ENCODE measurements at regions not wholly inside any gene's neighbourhood (a gene's known extent, or its start where the extent isn't known, plus 50 kb on each side); places are given as distances from the start of the nearest gene placed in this dataset.

DNA sequence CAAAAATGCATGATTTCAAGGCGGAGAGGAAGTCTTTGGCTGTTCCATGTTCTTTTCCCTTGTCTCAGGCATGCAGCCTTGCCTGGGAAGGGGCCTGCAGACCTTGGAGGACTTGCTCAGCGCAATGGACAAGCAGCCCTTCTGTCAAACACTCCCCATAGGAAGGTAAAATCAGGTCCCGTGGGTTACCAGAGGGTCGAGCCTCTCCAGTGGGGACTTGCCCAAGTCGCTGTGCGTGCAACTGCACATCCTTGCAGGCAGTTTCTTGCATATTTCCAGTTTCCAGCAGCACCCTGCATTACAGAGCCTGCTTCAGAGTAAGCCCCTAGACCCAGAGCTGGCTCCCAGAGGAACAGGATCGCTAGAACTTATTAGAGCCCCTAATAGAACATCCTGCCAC, 75.5 kb upstream of the KLF13 start:
- no peaks in the 10 kb centered on the region for H3K4me1 ChIP-seq
- TF ChIP-seq, protein P1, sequence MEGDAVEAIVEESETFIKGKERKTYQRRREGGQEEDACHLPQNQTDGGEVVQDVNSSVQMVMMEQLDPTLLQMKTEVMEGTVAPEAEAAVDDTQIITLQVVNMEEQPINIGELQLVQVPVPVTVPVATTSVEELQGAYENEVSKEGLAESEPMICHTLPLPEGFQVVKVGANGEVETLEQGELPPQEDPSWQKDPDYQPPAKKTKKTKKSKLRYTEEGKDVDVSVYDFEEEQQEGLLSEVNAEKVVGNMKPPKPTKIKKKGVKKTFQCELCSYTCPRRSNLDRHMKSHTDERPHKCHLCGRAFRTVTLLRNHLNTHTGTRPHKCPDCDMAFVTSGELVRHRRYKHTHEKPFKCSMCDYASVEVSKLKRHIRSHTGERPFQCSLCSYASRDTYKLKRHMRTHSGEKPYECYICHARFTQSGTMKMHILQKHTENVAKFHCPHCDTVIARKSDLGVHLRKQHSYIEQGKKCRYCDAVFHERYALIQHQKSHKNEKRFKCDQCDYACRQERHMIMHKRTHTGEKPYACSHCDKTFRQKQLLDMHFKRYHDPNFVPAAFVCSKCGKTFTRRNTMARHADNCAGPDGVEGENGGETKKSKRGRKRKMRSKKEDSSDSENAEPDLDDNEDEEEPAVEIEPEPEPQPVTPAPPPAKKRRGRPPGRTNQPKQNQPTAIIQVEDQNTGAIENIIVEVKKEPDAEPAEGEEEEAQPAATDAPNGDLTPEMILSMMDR (IDR thresholded peaks at IDR 0.05) = no peak
- TF ChIP-seq POLR2AphosphoS5 (IDR thresholded peaks at IDR 0.05) = no peak
- 90 to 100% methylated on average over 1 to 7 of the region's 7 CpGs for WGBS, 2 donors (ENCODE audit: low coverage in 1 of 2)
- peaks cover 6% of the 10 kb centered on the region for H3K27me3 ChIP-seq
- no peaks in the 10 kb centered on the region for H3K9me3 ChIP-seq
- H3K27ac ChIP-seq = no peak overlapping the region
- H3K36me3 ChIP-seq = no peaks in the 10 kb centered on the region
- no peak for ATAC-seq
- H3K4me3 ChIP-seq = no peak overlapping the region

DNA sequence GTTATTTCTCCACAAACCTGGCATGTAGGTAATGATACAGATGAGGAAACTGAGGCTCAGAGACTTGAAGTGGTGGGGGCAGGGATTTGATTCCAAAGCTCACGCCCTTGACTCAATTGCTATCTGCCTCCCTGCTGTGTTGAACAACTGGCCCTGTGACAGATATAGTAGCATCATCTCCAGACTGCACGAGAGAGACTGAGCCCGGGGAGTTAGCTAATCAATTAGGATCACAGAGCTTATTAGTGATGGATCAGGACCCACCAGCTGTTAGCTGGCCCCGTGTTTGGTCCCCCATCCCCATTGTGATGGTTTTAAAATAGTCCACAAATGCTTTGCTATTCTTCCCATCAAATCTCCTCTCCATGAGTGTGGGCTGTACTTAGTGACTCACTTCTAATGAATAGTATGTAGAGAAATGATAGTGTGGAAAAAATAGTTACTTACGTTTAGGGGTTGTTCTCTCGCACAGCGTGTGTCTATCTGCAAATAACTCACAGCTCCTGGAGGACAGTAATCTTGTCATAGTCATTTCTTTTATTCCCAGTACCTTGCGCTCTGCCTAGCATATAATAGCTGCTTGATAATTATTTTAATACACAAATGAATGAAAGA, 74.4 kb upstream of the KLF13 start:
- no peak overlapping the region for H3K4me3 ChIP-seq
- no peaks in the 10 kb centered on the region for H3K9me3 ChIP-seq
- no peaks in the 10 kb centered on the region for H3K4me1 ChIP-seq
- no peak for ATAC-seq
- H3K27me3 ChIP-seq = peaks cover 6% of the 10 kb centered on the region
- no peaks in the 10 kb centered on the region for H3K36me3 ChIP-seq
- no peak overlapping the region for H3K27ac ChIP-seq
- 69 to 83% methylated on average over 5 to 7 of the region's 8 CpGs for WGBS, 2 donors (ENCODE audit: low coverage in 1 of 2)
- no peak for TF ChIP-seq EP300 (IDR thresholded peaks at IDR 0.05)
- TF ChIP-seq POLR2AphosphoS5 (IDR thresholded peaks at IDR 0.05) = no peak
- TF ChIP-seq POLR2A (IDR thresholded peaks at IDR 0.05) = no peak
- TF ChIP-seq, protein P1 (IDR thresholded peaks at IDR 0.05) = no peak

DNA sequence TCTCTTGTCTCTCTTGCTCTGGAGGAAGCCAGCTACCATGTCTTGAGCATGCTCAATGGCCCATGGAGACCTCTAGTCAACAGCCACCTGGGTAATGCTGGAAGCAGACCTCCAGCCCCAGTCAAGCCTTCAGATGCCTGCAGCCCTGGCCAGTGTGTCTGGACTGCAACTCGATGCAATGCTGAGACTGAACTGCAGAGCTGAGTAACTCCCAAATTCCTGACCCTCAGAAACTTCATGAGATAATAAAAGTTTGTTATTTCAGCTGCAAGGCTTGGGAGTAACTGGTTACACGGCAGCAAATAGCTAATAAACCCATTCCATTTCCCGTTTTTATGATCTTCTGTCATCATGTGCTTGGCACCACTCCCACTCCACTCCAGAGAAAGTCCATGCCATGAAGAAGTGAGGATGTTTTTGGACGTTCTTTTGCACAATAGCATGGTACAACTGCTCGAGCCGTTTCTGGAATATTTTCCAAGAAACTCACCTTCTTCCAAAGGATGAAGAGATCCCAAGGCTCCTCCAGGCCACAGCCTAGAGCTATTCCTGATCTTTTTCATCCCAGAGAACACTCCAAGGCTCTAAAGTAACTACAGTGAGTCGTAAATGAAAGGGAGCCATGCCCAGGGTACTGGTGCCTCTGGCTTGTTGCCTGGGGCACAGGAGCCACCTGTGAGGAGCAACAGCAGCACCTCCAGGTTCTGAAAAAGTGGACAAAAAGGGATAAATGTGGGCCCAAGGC, 72.0 kb upstream of the KLF13 start:
- Histone ChIP-seq H3K4me3 (no peak overlapping the region), H3K27me3 (peaks cover 6% of the 10 kb centered on the region), H3K36me3 (no peaks in the 10 kb centered on the region), H3K9me3 (no peaks in the 10 kb centered on the region), H3K4me1 (no peaks in the 10 kb centered on the region), H3K27ac (no peak overlapping the region)
- ATAC-seq = peak; percentile 45
- 53% methylated on average over 5 to 7 of the region's 7 CpGs for WGBS, 2 donors (ENCODE audit: low coverage in 1 of 2)
- TF ChIP-seq POLR2A (IDR thresholded peaks at IDR 0.05) = no peak
- TF ChIP-seq EP300 (IDR thresholded peaks at IDR 0.05) = no peak
- TF ChIP-seq, protein P1 (IDR thresholded peaks at IDR 0.05) = no peak
- TF ChIP-seq POLR2AphosphoS5 (IDR thresholded peaks at IDR 0.05) = no peak

DNA sequence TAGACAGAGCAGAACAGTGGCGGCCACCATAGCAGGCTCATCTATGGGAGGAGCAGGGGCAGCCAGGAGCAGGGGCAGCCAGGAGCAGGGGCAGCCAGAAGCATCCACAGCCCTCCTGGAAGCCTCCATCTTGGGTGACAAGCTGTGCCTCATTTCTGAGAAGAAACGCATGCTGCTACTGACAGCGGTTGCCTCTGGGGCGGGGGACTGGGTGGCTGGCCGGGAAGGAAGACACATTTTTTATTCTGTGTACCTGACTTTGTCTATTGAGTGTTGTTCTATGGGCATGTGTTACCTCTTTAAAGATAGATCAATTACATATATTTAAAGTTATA, 71.5 kb upstream of the KLF13 start:
- peaks cover 1% of the 10 kb centered on the region for H3K27me3 ChIP-seq
- no peak overlapping the region for H3K27ac ChIP-seq
- H3K36me3 ChIP-seq = no peaks in the 10 kb centered on the region
- 85 to 93% methylated on average over 3 to 4 of the region's 5 CpGs for WGBS, 2 donors (ENCODE audit: low coverage in 1 of 2)
- H3K9me3 ChIP-seq = no peaks in the 10 kb centered on the region
- H3K4me3 ChIP-seq = no peak overlapping the region
- TF ChIP-seq, protein P1 (IDR thresholded peaks at IDR 0.05) = no peak
- TF ChIP-seq POLR2A (IDR thresholded peaks at IDR 0.05) (no peak), POLR2AphosphoS5 (IDR thresholded peaks at IDR 0.05) (no peak), EP300 (IDR thresholded peaks at IDR 0.05) (no peak)
- ATAC-seq = no peak
- no peaks in the 10 kb centered on the region for H3K4me1 ChIP-seq

DNA sequence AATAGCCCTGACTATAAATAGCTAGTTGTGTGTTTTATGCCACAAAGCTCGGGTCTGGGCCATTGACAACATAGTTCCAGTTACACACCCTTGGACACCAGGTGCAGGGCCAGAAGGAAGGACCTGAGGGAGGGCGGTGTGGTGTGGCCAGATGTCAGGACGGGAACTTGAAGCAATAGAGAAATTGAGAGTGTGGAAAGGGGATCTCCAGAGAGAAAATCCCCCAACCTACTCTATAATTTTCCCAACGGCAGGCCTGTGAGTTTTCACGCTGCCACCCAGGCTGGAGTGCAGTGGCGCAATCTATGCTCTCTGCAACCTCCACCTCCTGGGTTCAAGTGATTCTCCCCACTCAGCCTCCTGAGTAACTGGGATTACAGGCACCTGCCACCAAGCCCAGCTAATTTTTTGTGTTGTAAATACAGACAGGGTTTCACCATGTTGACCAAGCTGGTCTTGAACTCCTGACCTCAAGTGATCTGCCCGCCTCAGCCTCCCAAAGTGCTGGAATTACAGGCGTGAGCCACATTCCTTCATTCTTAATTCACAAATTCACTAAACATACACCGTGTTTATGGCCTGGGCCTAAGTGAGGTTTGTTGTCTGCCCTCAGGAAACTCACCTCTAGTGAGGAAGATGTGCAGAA, 70.8 kb upstream of the KLF13 start:
- no peaks in the 10 kb centered on the region for H3K27me3 ChIP-seq
- WGBS, 2 donors (ENCODE audit: low coverage in 1 of 2) = 54 to 73% methylated on average over 4 to 6 of the region's 9 CpGs

More for the DNA sequence above, 70.8 kb upstream of the KLF13 start:
- H3K27ac ChIP-seq = no peak overlapping the region
- no peak overlapping the region for H3K4me3 ChIP-seq
- no peaks in the 10 kb centered on the region for H3K36me3 ChIP-seq
- no peaks in the 10 kb centered on the region for H3K9me3 ChIP-seq
- no peaks in the 10 kb centered on the region for H3K4me1 ChIP-seq
- ATAC-seq = no peak
- TF ChIP-seq POLR2A (IDR thresholded peaks at IDR 0.05) (no peak), POLR2AphosphoS5 (IDR thresholded peaks at IDR 0.05) (no peak), EP300 (IDR thresholded peaks at IDR 0.05) (no peak)
- TF ChIP-seq, protein P1 (IDR thresholded peaks at IDR 0.05) = no peak
